HEK293T (cell line): ENCODE measurements at regions not wholly inside any gene's neighbourhood (a gene's known extent, or its start where the extent isn't known, plus 50 kb on each side); places are given as distances from the start of the nearest gene placed in this dataset.

ENCODE experiments used
- BHLHE40 ChIP-seq: fragments of 450-650 bp; IDR thresholded peaks from 2 replicates; pipeline ENCODE4 v1.6.1; 2016; ENCODE audit warnings: mild to moderate bottlenecking, moderate library complexity, borderline replicate concordance
- FOXM1 ChIP-seq: fragments of 450-650 bp; IDR thresholded peaks from 2 replicates; pipeline ENCODE4 v1.6.1; 2017; ENCODE audit warnings: mild to moderate bottlenecking, borderline replicate concordance
- LEF1 ChIP-seq: fragments of 450-650 bp; IDR thresholded peaks from 2 replicates; pipeline ENCODE4 v1.6.1; 2017; ENCODE audit warnings: mild to moderate bottlenecking, borderline replicate concordance
- PKNOX1 ChIP-seq: fragments of 450-650 bp; IDR thresholded peaks from 2 replicates; pipeline ENCODE4 v1.6.1; 2016
- SP1 ChIP-seq: fragments of 450-650 bp; IDR thresholded peaks from 2 replicates; pipeline ENCODE4 v1.6.1; 2017
- ZNF384 ChIP-seq: fragments of 450-650 bp; IDR thresholded peaks from 2 replicates; pipeline ENCODE4 v1.6.1; 2016

- no peak for TF ChIP-seq SP1
- no peak for TF ChIP-seq BHLHE40
- TF ChIP-seq FOXM1, result no peak
- no peak for TF ChIP-seq PKNOX1
- TF ChIP-seq LEF1, result no peak
- no peak for TF ChIP-seq ZNF384
Measured at GRCh38 chr2:42910645-42911405, 118.4 kb upstream of the HAAO start.
